ENCODE measurements at regions not wholly inside any gene's neighbourhood (a gene's known extent, or its start where the extent isn't known, plus 50 kb on each side); places are given as distances from the start of the nearest gene placed in this dataset.

DNA sequence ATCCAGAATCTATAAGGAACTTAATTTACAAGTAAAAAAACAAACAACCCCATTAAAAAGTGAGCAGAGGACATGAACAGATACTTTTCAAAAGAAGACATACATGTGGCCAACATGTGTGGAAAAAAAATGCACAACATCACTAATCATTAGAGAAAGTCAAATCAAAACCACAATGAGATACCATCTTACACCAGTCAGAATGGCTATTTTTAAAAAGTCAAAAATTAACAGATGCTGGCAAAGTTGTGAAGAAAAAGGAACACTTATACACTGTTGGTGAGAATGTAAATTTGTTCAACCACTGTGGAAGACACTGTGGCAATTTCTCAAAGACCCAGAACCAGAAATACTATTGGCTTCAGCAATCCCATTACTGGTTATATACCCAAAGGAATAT, 830.0 kb upstream of the ALCAM start:
- TF ChIP-seq CTCF (IDR thresholded peaks at IDR 0.05): no peak
- TF ChIP-seq POLR2A (IDR thresholded peaks at IDR 0.05): no peak
